Gastroesophageal sphincter (tissue), 3 donors: ENCODE measurements at regions not wholly inside any gene's neighbourhood (a gene's known extent, or its start where the extent isn't known, plus 50 kb on each side); places are given as distances from the start of the nearest gene placed in this dataset.

ENCODE experiments used
- CTCF ChIP-seq, 4 experiments: fragments of 200-600 bp in 2 of 4; fragments of 450-650 bp in 2 of 4; sonication (generic) in 1 of 4; IDR thresholded peaks; one replicate each; pipeline ENCODE4 v1.5.1; 2017 to 2019; ENCODE audit warnings: antibody characterized with exemption in 4 of 4, mild to moderate bottlenecking in 2 of 4, moderate library complexity in 2 of 4
- EP300 ChIP-seq: sonication (generic); formaldehyde crosslinking; IDR thresholded peaks from one replicate; pipeline ENCODE4 v1.6.1; 2017; ENCODE audit warnings: antibody characterized with exemption, mild to moderate bottlenecking
- POLR2A ChIP-seq, 2 donors: fragments of 450-650 bp; IDR thresholded peaks; one replicate each; pipeline ENCODE4 v1.6.1; 2017; ENCODE audit warnings: antibody characterized with exemption in 2 of 2, mild to moderate bottlenecking in 2 of 2, moderate library complexity in 1 of 2
- POLR2AphosphoS5 ChIP-seq: sonication (generic); formaldehyde crosslinking; IDR thresholded peaks from one replicate; pipeline ENCODE4 v1.6.1; 2017; ENCODE audit warnings: antibody characterized with exemption

- no peak for TF ChIP-seq POLR2AphosphoS5
- TF ChIP-seq CTCF (IDR thresholded peaks at IDR 0.05) = no peak
- TF ChIP-seq POLR2A (IDR thresholded peaks at IDR 0.05) = no peak
- TF ChIP-seq EP300 = no peak
Observed at GRCh38 chr7:34331102-34331501, 326.9 kb upstream of the NPSR1 start.
